ENCODE measurements at regions not wholly inside any gene's neighbourhood (a gene's known extent, or its start where the extent isn't known, plus 50 kb on each side); places are given as distances from the start of the nearest gene placed in this dataset.

- TF ChIP-seq EZH2 (IDR thresholded peaks at IDR 0.05; ENCODE audit: low read depth, unreplicated experiment): no peak
- TF ChIP-seq ZNF114 (CRISPR knock-in tag; IDR thresholded peaks at IDR 0.05): no peak
- TF ChIP-seq REST (IDR thresholded peaks at IDR 0.05; ENCODE audit: unreplicated experiment): no peak
- TF ChIP-seq ZNF331 (CRISPR knock-in tag; IDR thresholded peaks at IDR 0.05; ENCODE audit: low read depth): no peak
Observed at GRCh38 chr7:145327646-145328045, 491.8 kb upstream of the TPK1 start (continued).

- H3K27me3 Mint-ChIP-seq (ENCODE audit: insufficient read depth, low read depth, poor library complexity): no peaks in the 10 kb centered on the region
- Histone ChIP-seq H3F3A (replicated peaks; ENCODE audit: low read depth) (no peaks in the 10 kb centered on the region), H4K20me1 (replicated peaks; ENCODE audit: insufficient read depth) (no peaks in the 10 kb centered on the region), H3K27me3 (ENCODE audit: insufficient read depth) (no peaks in the 10 kb centered on the region), H3K4me3 (no peak overlapping the region), H3K27ac (ENCODE audit: low read depth) (no peak overlapping the region), H3K4me1 (ENCODE audit: insufficient read depth) (no peaks in the 10 kb centered on the region), H2AFZ (no peak overlapping the region), H3K9me2 (ENCODE audit: insufficient read depth) (no peaks in the 10 kb centered on the region), H3K79me2 (replicated peaks; ENCODE audit: insufficient read depth) (no peaks in the 10 kb centered on the region), H3K36me3 (ENCODE audit: insufficient read depth) (0 out of 2 replicates have a peak, but pooled peaks cover 2% of the 10 kb centered on the region), H3K4me2 (no peak overlapping the region)
- no peak overlapping the region for H3K4me3 Mint-ChIP-seq
- peaks cover 14% of the 10 kb centered on the region; the same call in 2 of the 3 replicates for H3K36me3 Mint-ChIP-seq (ENCODE audit: low read depth)
- DNase-seq (ENCODE audit: low spot score) (no peak), ATAC-seq (no peak)
- H3K27ac Mint-ChIP-seq: no peak overlapping the region
- no peaks in the 10 kb centered on the region for H3K4me1 Mint-ChIP-seq
- peaks cover 71% of the 10 kb centered on the region for H3K9me3 Mint-ChIP-seq
- TF ChIP-seq POLR2AphosphoS5 (IDR thresholded peaks at IDR 0.05; ENCODE audit: low read depth): no peak
- no peak for TF ChIP-seq JUNB (IDR thresholded peaks at IDR 0.05; ENCODE audit: unreplicated experiment)
- no peak for TF ChIP-seq STAT1 (IDR thresholded peaks at IDR 0.05; ENCODE audit: unreplicated experiment)
- no peak for TF ChIP-seq EZH2phosphoT487 (IDR thresholded peaks at IDR 0.05; ENCODE audit: unreplicated experiment)
- no peak for TF ChIP-seq CTCF (conservative IDR thresholded peaks at IDR 0.05; ENCODE audit: low read depth in 2 of 2)
- no peak for TF ChIP-seq ETS1 (IDR thresholded peaks at IDR 0.05)
- TF ChIP-seq ZNF114 (CRISPR knock-in tag; IDR thresholded peaks at IDR 0.05): no peak
- no peak for TF ChIP-seq REST (IDR thresholded peaks at IDR 0.05; ENCODE audit: unreplicated experiment)
- no peak for TF ChIP-seq EZH2 (IDR thresholded peaks at IDR 0.05; ENCODE audit: low read depth, unreplicated experiment)
Observed at GRCh38 chr7:145324081-145324480, 488.2 kb upstream of the TPK1 start.

Data from GM23338 (cell line).